ENCODE measurements at regions not wholly inside any gene's neighbourhood (a gene's known extent, or its start where the extent isn't known, plus 50 kb on each side); places are given as distances from the start of the nearest gene placed in this dataset.
A peak's percentile ranks its signal among the peaks of the same experiment; 100 is the strongest.

DNA sequence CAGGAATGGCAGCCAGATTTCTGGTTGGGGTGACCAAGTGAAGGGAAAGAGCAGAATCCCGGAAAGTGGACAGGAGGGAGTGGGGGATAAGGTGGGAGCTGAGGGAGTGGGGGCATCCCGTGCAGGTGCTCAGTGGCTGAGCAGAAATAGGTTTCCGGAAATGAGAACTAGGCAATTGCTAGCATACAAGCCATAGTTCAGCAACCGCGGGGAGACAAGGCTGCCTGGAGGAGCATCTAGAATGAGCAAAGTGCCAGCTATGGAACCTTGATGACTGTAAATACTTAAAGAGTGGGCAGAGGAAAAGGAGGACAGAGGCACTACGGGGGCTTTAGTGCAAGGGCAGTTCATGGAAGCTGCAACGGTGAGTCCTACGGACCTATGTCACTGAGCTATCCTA is 220.2 kb downstream of the BCL11A start:
- TF ChIP-seq, protein P1, sequence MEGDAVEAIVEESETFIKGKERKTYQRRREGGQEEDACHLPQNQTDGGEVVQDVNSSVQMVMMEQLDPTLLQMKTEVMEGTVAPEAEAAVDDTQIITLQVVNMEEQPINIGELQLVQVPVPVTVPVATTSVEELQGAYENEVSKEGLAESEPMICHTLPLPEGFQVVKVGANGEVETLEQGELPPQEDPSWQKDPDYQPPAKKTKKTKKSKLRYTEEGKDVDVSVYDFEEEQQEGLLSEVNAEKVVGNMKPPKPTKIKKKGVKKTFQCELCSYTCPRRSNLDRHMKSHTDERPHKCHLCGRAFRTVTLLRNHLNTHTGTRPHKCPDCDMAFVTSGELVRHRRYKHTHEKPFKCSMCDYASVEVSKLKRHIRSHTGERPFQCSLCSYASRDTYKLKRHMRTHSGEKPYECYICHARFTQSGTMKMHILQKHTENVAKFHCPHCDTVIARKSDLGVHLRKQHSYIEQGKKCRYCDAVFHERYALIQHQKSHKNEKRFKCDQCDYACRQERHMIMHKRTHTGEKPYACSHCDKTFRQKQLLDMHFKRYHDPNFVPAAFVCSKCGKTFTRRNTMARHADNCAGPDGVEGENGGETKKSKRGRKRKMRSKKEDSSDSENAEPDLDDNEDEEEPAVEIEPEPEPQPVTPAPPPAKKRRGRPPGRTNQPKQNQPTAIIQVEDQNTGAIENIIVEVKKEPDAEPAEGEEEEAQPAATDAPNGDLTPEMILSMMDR (IDR thresholded peaks at IDR 0.05; ENCODE audit: insufficient read depth, low read length): no peak
- TF ChIP-seq GABPA (IDR thresholded peaks at IDR 0.05; ENCODE audit: low read depth) (no peak), REST (IDR thresholded peaks at IDR 0.05; ENCODE audit: insufficient replicate concordance, low read depth) (no peak), POLR2AphosphoS5 (IDR thresholded peaks at IDR 0.05; ENCODE audit: low read depth) (no peak), SPI1 (IDR thresholded peaks at IDR 0.05; ENCODE audit: borderline replicate concordance, low read depth) (no peak)
- H3K4me3 ChIP-seq (replicated peaks; ENCODE audit: insufficient read depth, low read length): no peak overlapping the region
- no peaks in the 10 kb centered on the region for H3K27me3 ChIP-seq (ENCODE audit: insufficient read depth, poor library complexity, severe bottlenecking)
- DNase-seq (ENCODE audit: low read depth in 1 of 2, low spot score in 1 of 2): no peak
- H3K27ac ChIP-seq (replicated peaks): peak overlapping the region; percentile 74; the same call in 1 of the 2 replicates

GRCh38 chr2:60331115-60331809 is 222.2 kb downstream of the BCL11A start:
- H3K4me3 ChIP-seq (replicated peaks; ENCODE audit: insufficient read depth, low read length): no peak overlapping the region
- DNase-seq (ENCODE audit: low read depth in 1 of 2, low spot score in 1 of 2): no peak
- H3K27ac ChIP-seq (replicated peaks): no peak overlapping the region
- no peaks in the 10 kb centered on the region for H3K27me3 ChIP-seq (ENCODE audit: insufficient read depth, poor library complexity, severe bottlenecking)
- TF ChIP-seq, protein P1 (IDR thresholded peaks at IDR 0.05; ENCODE audit: insufficient read depth, low read length): no peak
- no peak for TF ChIP-seq SPI1 (IDR thresholded peaks at IDR 0.05; ENCODE audit: borderline replicate concordance, low read depth)
- TF ChIP-seq POLR2AphosphoS5 (IDR thresholded peaks at IDR 0.05; ENCODE audit: low read depth): no peak
- TF ChIP-seq REST (IDR thresholded peaks at IDR 0.05; ENCODE audit: insufficient replicate concordance, low read depth): no peak
- no peak for TF ChIP-seq GABPA (IDR thresholded peaks at IDR 0.05; ENCODE audit: low read depth)

DNA sequence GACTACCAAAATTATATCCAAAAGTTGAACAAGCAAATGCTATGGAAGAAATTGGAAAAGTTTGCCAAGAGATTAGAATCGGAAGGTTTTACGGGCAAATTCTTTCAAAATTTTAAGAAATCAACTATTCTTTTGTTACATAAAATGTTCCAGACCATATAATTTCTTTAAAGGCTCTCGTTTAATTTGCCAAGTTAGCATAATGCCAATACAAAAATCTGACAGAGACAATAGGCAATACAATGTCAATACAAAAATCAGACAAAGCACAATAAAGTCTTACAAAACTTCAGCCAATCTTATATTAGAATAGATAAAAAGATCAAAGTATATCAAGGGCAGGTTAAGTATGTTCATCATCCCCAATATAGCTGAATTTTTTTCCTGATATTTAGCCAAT is 224.2 kb downstream of the BCL11A start:
- no peak for TF ChIP-seq REST (IDR thresholded peaks at IDR 0.05; ENCODE audit: insufficient replicate concordance, low read depth)
- TF ChIP-seq GABPA (IDR thresholded peaks at IDR 0.05; ENCODE audit: low read depth): no peak
- H3K4me3 ChIP-seq (replicated peaks; ENCODE audit: insufficient read depth, low read length): no peak overlapping the region
- no peak for DNase-seq (ENCODE audit: low read depth in 1 of 2, low spot score in 1 of 2)

More for the DNA sequence above, 224.2 kb downstream of the BCL11A start:
- Histone ChIP-seq H3K27me3 (ENCODE audit: insufficient read depth, poor library complexity, severe bottlenecking) (no peaks in the 10 kb centered on the region), H3K27ac (replicated peaks) (no peak overlapping the region)

All from HL-60 (cell line).